Activated naive CD4-positive, alpha-beta T cell treated with anti-CD3 and anti-CD28 coated beads, Interleukin-2, amount 50 U/mL, for 24 hours (primary cell): ENCODE measurements at regions not wholly inside any gene's neighbourhood (a gene's known extent, or its start where the extent isn't known, plus 50 kb on each side); places are given as distances from the start of the nearest gene placed in this dataset.
A peak's percentile ranks its signal among the peaks of the same experiment; 100 is the strongest.
"Not testable (repeated sequence)": the region's sequence is repeated elsewhere in the genome, so short reads cannot be mapped to it uniquely, and the experiment has no call there.

Experiments
- H3K27ac Mint-ChIP-seq: one replicate; pipeline ENCODE4 v1.8.0; 2021; ENCODE audit warnings: mild to moderate bottlenecking, mixed read lengths
- H3K27me3 Mint-ChIP-seq: one replicate; pipeline ENCODE4 v1.8.0; 2021; ENCODE audit warnings: mixed read lengths
- H3K36me3 Mint-ChIP-seq: one replicate; pipeline ENCODE4 v1.8.0; 2021; ENCODE audit warnings: mixed read lengths
- H3K4me1 Mint-ChIP-seq: one replicate; pipeline ENCODE4 v1.8.0; 2021; ENCODE audit warnings: mixed read lengths
- H3K4me3 Mint-ChIP-seq: one replicate; pipeline ENCODE4 v1.8.0; 2021; ENCODE audit warnings: mild to moderate bottlenecking, mixed read lengths
- H3K9me3 Mint-ChIP-seq: one replicate; pipeline ENCODE4 v1.8.0; 2021; ENCODE audit warnings: mixed read lengths

DNA sequence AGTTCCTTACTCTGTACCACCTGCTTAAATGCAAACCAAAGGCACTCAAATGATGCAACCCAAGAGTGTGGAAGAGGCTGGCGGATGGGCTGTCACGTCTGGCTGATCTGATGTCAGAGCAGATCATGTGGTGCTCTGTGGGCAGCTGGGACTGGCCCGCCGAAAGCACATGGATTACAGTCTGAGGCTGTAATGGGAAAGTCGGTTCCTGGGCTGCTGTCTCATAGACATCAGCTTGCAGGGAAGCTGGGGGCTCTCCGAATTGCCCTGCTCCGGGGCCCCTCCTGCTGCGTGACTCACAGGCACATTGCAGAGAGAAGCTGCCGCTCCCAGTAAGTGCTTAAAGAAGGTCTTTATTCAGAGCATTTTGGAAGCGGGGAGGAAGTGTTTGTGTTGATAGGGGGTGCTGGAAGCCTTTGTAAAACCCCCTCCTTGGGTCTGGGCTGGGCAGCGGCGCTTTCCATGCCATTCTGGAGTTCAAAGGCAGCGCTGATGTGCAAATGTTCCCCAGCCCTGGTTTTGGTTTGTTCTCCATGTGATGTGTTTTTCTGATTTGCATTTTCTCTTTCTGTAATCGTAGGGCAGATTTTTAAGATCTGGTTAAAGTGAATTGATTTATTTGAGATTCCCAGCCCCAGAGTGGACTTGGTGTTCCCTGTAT lies 181.1 kb downstream of the LARP7 start:
- Mint-ChIP-seq H3K36me3 (no peaks in the 10 kb centered on the region), H3K4me3 (peak overlapping the region; percentile 9), H3K27me3 (peaks cover 17% of the 10 kb centered on the region), H3K27ac (peak overlapping the region; percentile 71), H3K9me3 (no peaks in the 10 kb centered on the region), H3K4me1 (peaks cover 9% of the 10 kb centered on the region)

GRCh38 chr4:112818594-112818965 lies 181.6 kb downstream of the LARP7 start:
- Mint-ChIP-seq H3K4me1 (peaks cover 9% of the 10 kb centered on the region), H3K27ac (peak overlapping the region; percentile 71), H3K9me3 (no peaks in the 10 kb centered on the region), H3K36me3 (no peaks in the 10 kb centered on the region), H3K27me3 (peaks cover 17% of the 10 kb centered on the region), H3K4me3 (peak overlapping the region; percentile 9)

DNA sequence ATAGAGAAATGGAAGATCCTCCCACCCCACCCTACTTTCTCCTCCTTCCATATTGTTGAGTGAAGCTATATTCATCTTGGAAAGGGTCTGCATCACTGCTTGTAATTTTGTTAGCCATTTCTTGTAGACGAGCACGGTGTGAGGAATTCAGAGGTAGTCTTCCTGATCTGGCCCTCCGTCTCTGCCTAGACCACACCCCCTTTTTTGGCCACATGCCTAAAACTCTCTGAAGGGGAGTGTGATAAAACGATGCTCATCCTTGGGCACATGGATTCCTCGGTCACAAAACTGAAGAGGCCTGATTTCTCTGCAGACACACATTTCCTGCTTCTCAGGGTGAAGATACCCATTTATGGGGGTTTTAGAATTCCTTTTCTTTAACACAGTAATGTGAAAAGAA lies 182.8 kb downstream of the LARP7 start:
- Mint-ChIP-seq H3K9me3 (no peaks in the 10 kb centered on the region), H3K36me3 (no peaks in the 10 kb centered on the region), H3K27ac (no peak overlapping the region), H3K27me3 (peaks cover 17% of the 10 kb centered on the region), H3K4me3 (no peak overlapping the region), H3K4me1 (peaks cover 9% of the 10 kb centered on the region)

GRCh38 chr4:112823156-112823555 lies 186.2 kb downstream of the LARP7 start:
- no peak overlapping the region for H3K4me3 Mint-ChIP-seq
- peaks cover 12% of the 10 kb centered on the region for H3K27me3 Mint-ChIP-seq
- H3K27ac Mint-ChIP-seq = no peak overlapping the region
- H3K9me3 Mint-ChIP-seq = no peaks in the 10 kb centered on the region
- peaks cover 4% of the 10 kb centered on the region for H3K4me1 Mint-ChIP-seq
- H3K36me3 Mint-ChIP-seq = no peaks in the 10 kb centered on the region

GRCh38 chr4:112823606-112824005 lies 186.7 kb downstream of the LARP7 start:
- no peak overlapping the region for H3K4me3 Mint-ChIP-seq
- H3K27ac Mint-ChIP-seq = no peak overlapping the region
- no peaks in the 10 kb centered on the region for H3K4me1 Mint-ChIP-seq
- H3K27me3 Mint-ChIP-seq = peaks cover 8% of the 10 kb centered on the region
- no peaks in the 10 kb centered on the region for H3K36me3 Mint-ChIP-seq
- no peaks in the 10 kb centered on the region for H3K9me3 Mint-ChIP-seq

DNA sequence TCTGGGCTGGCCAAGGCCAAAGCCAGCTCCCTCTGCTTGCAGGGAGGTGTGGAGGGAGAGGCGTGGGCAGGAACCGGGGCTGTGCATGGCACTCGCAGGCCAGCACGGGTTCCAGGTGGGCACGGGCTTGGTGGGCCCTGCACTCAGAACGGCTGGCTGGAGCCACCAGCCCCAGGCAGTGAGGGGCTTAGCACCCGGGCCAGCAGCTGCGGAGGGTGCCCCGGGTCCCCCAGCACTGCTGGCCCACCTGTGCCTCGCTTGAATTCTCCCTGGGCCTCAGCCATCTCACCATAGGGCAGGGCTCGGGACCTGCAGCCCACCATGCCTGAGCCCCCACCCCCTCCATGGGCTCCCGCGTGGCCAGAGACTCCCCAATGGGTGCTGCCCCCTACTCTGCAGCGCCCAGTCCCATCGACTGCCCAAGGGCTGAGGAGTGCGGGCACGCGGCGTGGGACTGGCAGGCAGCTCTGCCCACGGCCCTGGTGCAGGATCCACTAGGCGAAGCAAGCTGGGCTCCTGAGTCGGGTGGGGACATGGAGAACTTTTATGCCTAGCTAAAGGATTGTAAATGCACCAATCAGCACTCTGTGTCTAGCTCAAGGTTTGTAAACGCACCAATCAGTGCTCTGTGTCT lies 193.9 kb downstream of the LARP7 start:
- Mint-ChIP-seq H3K4me1 (no peaks in the 10 kb centered on the region), H3K36me3 (no peaks in the 10 kb centered on the region), H3K4me3 (no peak overlapping the region), H3K9me3 (no peaks in the 10 kb centered on the region), H3K27me3 (no peaks in the 10 kb centered on the region), H3K27ac (no peak overlapping the region)

DNA sequence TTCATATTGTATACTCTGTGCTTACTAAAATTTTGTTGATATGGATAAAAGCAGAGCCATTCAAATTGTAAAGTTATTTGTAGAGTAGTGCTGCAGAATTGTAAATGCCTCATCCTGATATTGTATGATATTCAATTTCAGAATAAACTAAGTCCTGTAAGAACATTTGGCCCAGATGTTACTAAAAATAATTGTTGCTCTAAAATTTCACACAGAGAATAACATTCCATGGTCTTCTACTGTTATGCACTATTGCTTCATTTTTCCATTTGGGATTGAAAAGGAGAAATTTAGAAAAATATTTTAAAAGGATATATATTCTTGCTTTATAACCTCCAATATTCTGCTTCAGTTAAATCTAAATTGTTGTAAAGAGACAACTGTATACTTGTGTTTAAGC lies 195.6 kb downstream of the LARP7 start:
- Mint-ChIP-seq H3K4me3 (no peak overlapping the region), H3K9me3 (no peaks in the 10 kb centered on the region), H3K4me1 (no peaks in the 10 kb centered on the region), H3K36me3 (no peaks in the 10 kb centered on the region), H3K27me3 (no peaks in the 10 kb centered on the region), H3K27ac (no peak overlapping the region)

GRCh38 chr4:112836895-112837294 lies 200.0 kb downstream of the LARP7 start:
- Mint-ChIP-seq H3K27ac (no peak overlapping the region), H3K27me3 (peaks cover 3% of the 10 kb centered on the region), H3K36me3 (no peaks in the 10 kb centered on the region), H3K4me1 (no peaks in the 10 kb centered on the region), H3K4me3 (no peak overlapping the region), H3K9me3 (no peaks in the 10 kb centered on the region)

DNA sequence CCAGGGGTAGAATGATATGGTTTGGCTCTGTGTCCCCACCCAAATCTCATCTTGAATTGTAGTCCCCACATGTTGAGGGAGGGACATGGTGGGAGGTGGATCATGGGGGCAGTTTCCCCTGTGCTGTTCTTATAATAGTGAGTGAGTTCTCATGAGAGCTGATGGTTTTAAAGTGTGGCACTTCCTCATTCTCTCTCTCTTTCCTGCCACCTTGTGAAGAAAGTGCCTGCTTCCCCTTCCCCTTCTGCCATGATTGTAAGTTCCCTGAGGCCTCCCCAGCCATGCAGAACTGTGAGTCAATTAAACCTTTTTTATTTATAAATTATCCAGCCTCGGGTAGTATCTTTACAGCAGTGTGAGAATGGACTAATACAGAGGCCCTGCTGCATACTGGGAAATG lies 201.1 kb downstream of the LARP7 start:
- not testable (repeated sequence) for H3K36me3 Mint-ChIP-seq, H3K27ac Mint-ChIP-seq, H3K27me3 Mint-ChIP-seq, H3K4me3 Mint-ChIP-seq, H3K9me3 Mint-ChIP-seq, H3K4me1 Mint-ChIP-seq

DNA sequence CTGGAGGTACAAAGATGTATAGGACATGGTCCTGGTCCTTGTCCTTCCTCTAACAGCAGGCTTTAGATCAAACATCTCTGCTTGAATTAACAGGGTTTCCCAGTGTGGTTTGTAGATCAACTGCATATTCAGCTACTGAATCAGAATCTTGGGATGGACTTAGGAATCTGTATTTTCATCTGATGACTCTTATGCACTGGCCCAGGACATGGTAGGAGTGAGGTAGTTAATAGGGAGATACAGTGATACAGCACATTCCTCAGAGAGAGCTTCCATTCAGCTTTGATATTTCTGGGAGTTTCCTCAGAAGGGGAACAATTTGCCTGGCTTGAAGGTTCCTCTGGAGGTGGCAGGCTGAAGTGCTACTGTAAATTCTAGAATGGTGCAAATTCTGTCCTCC lies 203.1 kb downstream of the LARP7 start:
- no peak overlapping the region for H3K27ac Mint-ChIP-seq
- peaks cover 7% of the 10 kb centered on the region for H3K27me3 Mint-ChIP-seq
- H3K4me3 Mint-ChIP-seq = no peak overlapping the region
- no peaks in the 10 kb centered on the region for H3K36me3 Mint-ChIP-seq
- no peaks in the 10 kb centered on the region for H3K9me3 Mint-ChIP-seq
- H3K4me1 Mint-ChIP-seq = no peaks in the 10 kb centered on the region

- no peaks in the 10 kb centered on the region for H3K36me3 Mint-ChIP-seq
- no peaks in the 10 kb centered on the region for H3K4me1 Mint-ChIP-seq
Measured at GRCh38 chr4:112840619-112841018, 203.7 kb downstream of the LARP7 start.

GRCh38 chr4:112842513-112842912 lies 205.6 kb downstream of the LARP7 start:
- Mint-ChIP-seq H3K9me3 (no peaks in the 10 kb centered on the region), H3K4me1 (no peaks in the 10 kb centered on the region), H3K27me3 (peaks cover 8% of the 10 kb centered on the region), H3K27ac (no peak overlapping the region), H3K4me3 (no peak overlapping the region), H3K36me3 (no peaks in the 10 kb centered on the region)

More at GRCh38 chr4:112840619-112841018, 203.7 kb downstream of the LARP7 start:
- no peak overlapping the region for H3K27ac Mint-ChIP-seq
- no peaks in the 10 kb centered on the region for H3K9me3 Mint-ChIP-seq
- no peak overlapping the region for H3K4me3 Mint-ChIP-seq
- peaks cover 7% of the 10 kb centered on the region for H3K27me3 Mint-ChIP-seq

- H3K36me3 Mint-ChIP-seq = no peaks in the 10 kb centered on the region
- no peaks in the 10 kb centered on the region for H3K4me1 Mint-ChIP-seq
- H3K27me3 Mint-ChIP-seq = peaks cover 7% of the 10 kb centered on the region
- H3K4me3 Mint-ChIP-seq = no peak overlapping the region
- no peaks in the 10 kb centered on the region for H3K9me3 Mint-ChIP-seq
- no peak overlapping the region for H3K27ac Mint-ChIP-seq
Measured at GRCh38 chr4:112845386-112845785, 204.1 kb upstream of the ANK2 start.

GRCh38 chr4:112847045-112847444 lies 202.4 kb upstream of the ANK2 start:
- H3K4me1 Mint-ChIP-seq = no peaks in the 10 kb centered on the region
- peaks cover 5% of the 10 kb centered on the region for H3K27me3 Mint-ChIP-seq
- no peak overlapping the region for H3K4me3 Mint-ChIP-seq

GRCh38 chr4:112847781-112848180 lies 201.7 kb upstream of the ANK2 start:
- H3K27ac Mint-ChIP-seq = no peak overlapping the region
- H3K4me1 Mint-ChIP-seq = no peaks in the 10 kb centered on the region
- no peaks in the 10 kb centered on the region for H3K9me3 Mint-ChIP-seq
- H3K36me3 Mint-ChIP-seq = no peaks in the 10 kb centered on the region
- H3K4me3 Mint-ChIP-seq = no peak overlapping the region
- peaks cover 6% of the 10 kb centered on the region for H3K27me3 Mint-ChIP-seq

More at GRCh38 chr4:112847045-112847444, 202.4 kb upstream of the ANK2 start:
- Mint-ChIP-seq H3K9me3 (no peaks in the 10 kb centered on the region), H3K27ac (no peak overlapping the region), H3K36me3 (no peaks in the 10 kb centered on the region)

- Mint-ChIP-seq H3K27me3 (peaks cover 5% of the 10 kb centered on the region), H3K9me3 (no peaks in the 10 kb centered on the region)
Measured at GRCh38 chr4:112848911-112849310, 200.5 kb upstream of the ANK2 start.

DNA sequence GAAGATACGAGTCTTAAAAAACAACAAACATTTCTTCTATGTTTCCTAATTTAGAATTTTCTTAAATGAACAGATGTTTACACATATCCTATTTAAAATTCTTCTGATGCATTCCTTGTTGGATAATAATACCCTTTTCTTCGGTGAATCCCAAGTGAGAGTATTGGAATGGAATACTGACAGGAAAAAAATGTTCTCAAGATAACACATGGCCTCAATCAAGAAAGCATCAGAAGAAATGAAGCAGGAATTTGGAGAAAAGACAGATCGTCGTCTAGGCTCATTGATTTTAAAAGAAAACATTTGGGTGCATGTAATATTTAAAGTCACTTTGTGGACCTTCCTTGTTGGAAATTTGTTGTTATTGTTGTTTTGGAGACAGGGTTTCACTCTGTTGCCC lies 196.9 kb upstream of the ANK2 start:
- Mint-ChIP-seq H3K27ac (no peak overlapping the region), H3K4me1 (no peaks in the 10 kb centered on the region), H3K27me3 (peaks cover 9% of the 10 kb centered on the region), H3K4me3 (no peak overlapping the region), H3K36me3 (no peaks in the 10 kb centered on the region), H3K9me3 (no peaks in the 10 kb centered on the region)

More at GRCh38 chr4:112848911-112849310, 200.5 kb upstream of the ANK2 start:
- Mint-ChIP-seq H3K4me1 (no peaks in the 10 kb centered on the region), H3K36me3 (no peaks in the 10 kb centered on the region), H3K27ac (no peak overlapping the region), H3K4me3 (no peak overlapping the region)
